HG03571 (cell line): ENCODE measurements at regions not wholly inside any gene's neighbourhood (a gene's known extent, or its start where the extent isn't known, plus 50 kb on each side); places are given as distances from the start of the nearest gene placed in this dataset.

Experiments
- ATAC-seq: cut with Tn5 transposase; IDR thresholded peaks from one replicate; pipeline ENCODE4 v1.9.1; 2021; ENCODE audit not compliant: unreplicated experiment

- no peak for ATAC-seq
Measured at GRCh38 chr4:162239992-162240769, 76.4 kb upstream of the FSTL5 start.

- ATAC-seq, result no peak
Measured at GRCh38 chr4:162237676-162238075, 73.9 kb upstream of the FSTL5 start.

- ATAC-seq, result no peak
Measured at GRCh38 chr4:162234595-162234994, 70.8 kb upstream of the FSTL5 start.

- no peak for ATAC-seq
Measured at GRCh38 chr4:162232349-162232748, 68.5 kb upstream of the FSTL5 start.

GRCh38 chr4:162229670-162230069 lies 65.9 kb upstream of the FSTL5 start:
- ATAC-seq, result no peak

- no peak for ATAC-seq
Measured at GRCh38 chr4:162221148-162221547, 57.3 kb upstream of the FSTL5 start.
